ENCODE measurements at regions not wholly inside any gene's neighbourhood (a gene's known extent, or its start where the extent isn't known, plus 50 kb on each side); places are given as distances from the start of the nearest gene placed in this dataset.

DNA sequence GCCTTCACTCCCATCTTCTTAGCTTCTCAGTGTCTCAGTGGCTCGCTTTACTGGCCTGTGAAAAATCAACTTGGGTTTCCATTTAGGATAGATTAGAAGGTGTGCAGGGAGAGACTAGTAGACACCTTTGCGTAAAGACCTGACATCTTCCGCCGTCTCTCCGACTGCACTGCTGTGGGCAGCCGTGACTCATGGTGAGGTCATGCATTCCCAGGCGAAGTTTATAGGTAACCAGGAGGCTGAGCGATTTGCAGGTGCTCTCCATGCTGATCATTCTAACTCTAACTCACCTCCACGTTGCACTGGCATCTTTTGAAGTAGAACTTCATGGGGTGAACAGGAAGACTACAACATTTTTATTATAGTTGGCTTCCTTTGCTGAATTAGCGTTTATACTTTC is 68.0 kb upstream of the ZNF438 start (continued):
- TF ChIP-seq, protein P1, sequence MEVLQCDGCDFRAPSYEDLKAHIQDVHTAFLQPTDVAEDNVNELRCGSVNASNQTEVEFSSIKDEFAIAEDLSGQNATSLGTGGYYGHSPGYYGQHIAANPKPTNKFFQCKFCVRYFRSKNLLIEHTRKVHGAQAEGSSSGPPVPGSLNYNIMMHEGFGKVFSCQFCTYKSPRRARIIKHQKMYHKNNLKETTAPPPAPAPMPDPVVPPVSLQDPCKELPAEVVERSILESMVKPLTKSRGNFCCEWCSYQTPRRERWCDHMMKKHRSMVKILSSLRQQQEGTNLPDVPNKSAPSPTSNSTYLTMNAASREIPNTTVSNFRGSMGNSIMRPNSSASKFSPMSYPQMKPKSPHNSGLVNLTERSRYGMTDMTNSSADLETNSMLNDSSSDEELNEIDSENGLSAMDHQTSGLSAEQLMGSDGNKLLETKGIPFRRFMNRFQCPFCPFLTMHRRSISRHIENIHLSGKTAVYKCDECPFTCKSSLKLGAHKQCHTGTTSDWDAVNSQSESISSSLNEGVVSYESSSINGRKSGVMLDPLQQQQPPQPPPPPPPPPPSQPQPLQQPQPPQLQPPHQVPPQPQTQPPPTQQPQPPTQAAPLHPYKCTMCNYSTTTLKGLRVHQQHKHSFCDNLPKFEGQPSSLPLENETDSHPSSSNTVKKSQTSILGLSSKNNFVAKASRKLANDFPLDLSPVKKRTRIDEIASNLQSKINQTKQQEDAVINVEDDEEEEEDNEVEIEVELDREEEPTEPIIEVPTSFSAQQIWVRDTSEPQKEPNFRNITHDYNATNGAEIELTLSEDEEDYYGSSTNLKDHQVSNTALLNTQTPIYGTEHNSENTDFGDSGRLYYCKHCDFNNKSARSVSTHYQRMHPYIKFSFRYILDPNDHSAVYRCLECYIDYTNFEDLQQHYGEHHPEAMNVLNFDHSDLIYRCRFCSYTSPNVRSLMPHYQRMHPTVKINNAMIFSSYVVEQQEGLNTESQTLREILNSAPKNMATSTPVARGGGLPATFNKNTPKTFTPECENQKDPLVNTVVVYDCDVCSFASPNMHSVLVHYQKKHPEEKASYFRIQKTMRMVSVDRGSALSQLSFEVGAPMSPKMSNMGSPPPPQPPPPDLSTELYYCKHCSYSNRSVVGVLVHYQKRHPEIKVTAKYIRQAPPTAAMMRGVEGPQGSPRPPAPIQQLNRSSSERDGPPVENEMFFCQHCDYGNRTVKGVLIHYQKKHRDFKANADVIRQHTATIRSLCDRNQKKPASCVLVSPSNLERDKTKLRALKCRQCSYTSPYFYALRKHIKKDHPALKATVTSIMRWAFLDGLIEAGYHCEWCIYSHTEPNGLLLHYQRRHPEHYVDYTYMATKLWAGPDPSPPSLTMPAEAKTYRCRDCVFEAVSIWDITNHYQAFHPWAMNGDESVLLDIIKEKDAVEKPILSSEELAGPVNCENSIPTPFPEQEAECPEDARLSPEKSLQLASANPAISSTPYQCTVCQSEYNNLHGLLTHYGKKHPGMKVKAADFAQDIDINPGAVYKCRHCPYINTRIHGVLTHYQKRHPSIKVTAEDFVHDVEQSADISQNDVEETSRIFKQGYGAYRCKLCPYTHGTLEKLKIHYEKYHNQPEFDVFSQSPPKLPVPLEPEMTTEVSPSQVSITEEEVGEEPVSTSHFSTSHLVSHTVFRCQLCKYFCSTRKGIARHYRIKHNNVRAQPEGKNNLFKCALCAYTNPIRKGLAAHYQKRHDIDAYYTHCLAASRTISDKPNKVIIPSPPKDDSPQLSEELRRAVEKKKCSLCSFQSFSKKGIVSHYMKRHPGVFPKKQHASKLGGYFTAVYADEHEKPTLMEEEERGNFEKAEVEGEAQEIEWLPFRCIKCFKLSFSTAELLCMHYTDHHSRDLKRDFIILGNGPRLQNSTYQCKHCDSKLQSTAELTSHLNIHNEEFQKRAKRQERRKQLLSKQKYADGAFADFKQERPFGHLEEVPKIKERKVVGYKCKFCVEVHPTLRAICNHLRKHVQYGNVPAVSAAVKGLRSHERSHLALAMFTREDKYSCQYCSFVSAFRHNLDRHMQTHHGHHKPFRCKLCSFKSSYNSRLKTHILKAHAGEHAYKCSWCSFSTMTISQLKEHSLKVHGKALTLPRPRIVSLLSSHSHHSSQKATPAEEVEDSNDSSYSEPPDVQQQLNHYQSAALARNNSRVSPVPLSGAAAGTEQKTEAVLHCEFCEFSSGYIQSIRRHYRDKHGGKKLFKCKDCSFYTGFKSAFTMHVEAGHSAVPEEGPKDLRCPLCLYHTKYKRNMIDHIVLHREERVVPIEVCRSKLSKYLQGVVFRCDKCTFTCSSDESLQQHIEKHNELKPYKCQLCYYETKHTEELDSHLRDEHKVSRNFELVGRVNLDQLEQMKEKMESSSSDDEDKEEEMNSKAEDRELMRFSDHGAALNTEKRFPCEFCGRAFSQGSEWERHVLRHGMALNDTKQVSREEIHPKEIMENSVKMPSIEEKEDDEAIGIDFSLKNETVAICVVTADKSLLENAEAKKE (CRISPR knock-in tag; IDR thresholded peaks at IDR 0.05): no peak

DNA sequence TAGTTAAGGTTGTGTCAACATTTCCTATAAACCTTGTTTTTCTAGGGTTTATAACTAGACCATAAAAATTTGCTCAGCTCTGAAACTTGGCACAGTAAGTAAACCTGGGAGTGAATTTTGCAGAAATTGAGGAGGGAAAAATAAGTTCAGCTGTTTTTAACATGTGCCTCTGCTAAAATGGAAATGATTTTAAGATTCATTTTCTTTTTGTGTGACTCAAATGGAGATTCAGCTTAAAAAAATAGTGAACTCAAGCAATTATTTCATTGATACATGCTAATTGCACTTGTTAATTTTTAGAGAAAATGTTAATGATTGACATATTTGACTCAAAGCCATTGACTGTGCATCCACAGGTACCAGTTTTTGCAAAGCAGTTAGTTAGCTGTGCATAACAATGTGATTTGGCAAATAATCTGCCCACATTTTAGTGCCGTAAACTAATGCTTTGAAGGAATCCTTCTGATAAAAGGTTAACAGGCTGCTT is 68.5 kb upstream of the ZNF438 start:
- Histone ChIP-seq H3F3A (replicated peaks; ENCODE audit: low read depth) (no peaks in the 10 kb centered on the region), H2AFZ (no peak overlapping the region), H3K9me2 (ENCODE audit: insufficient read depth) (no peaks in the 10 kb centered on the region; the same call in 1 of the 2 replicates), H3K36me3 (ENCODE audit: insufficient read depth) (no peaks in the 10 kb centered on the region), H3K27me3 (ENCODE audit: insufficient read depth) (no peaks in the 10 kb centered on the region), H3K4me3 (no peak overlapping the region), H3K27ac (ENCODE audit: low read depth) (no peak overlapping the region), H3K79me2 (replicated peaks; ENCODE audit: insufficient read depth) (no peaks in the 10 kb centered on the region), H3K4me2 (no peak overlapping the region), H4K20me1 (replicated peaks; ENCODE audit: insufficient read depth) (no peaks in the 10 kb centered on the region), H3K4me1 (ENCODE audit: insufficient read depth) (no peaks in the 10 kb centered on the region)
- no peak overlapping the region for H3K27ac Mint-ChIP-seq
- peaks cover 7% of the 10 kb centered on the region; the same call in 1 of the 3 replicates for H3K4me1 Mint-ChIP-seq
- H3K9me3 Mint-ChIP-seq: no peaks in the 10 kb centered on the region
- no peak for ATAC-seq
- no peak overlapping the region for H3K4me3 Mint-ChIP-seq
- DNase-seq (ENCODE audit: low spot score): no peak
- H3K36me3 Mint-ChIP-seq (ENCODE audit: low read depth): no peaks in the 10 kb centered on the region
- peaks cover 4% of the 10 kb centered on the region for H3K27me3 Mint-ChIP-seq (ENCODE audit: insufficient read depth, low read depth, poor library complexity)
- TF ChIP-seq, protein P2, sequence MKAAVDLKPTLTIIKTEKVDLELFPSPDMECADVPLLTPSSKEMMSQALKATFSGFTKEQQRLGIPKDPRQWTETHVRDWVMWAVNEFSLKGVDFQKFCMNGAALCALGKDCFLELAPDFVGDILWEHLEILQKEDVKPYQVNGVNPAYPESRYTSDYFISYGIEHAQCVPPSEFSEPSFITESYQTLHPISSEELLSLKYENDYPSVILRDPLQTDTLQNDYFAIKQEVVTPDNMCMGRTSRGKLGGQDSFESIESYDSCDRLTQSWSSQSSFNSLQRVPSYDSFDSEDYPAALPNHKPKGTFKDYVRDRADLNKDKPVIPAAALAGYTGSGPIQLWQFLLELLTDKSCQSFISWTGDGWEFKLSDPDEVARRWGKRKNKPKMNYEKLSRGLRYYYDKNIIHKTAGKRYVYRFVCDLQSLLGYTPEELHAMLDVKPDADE (IDR thresholded peaks at IDR 0.05): no peak
- TF ChIP-seq EZH2 (IDR thresholded peaks at IDR 0.05; ENCODE audit: low read depth, unreplicated experiment) (no peak), ZNF114 (CRISPR knock-in tag; IDR thresholded peaks at IDR 0.05) (no peak), POLR2AphosphoS5 (IDR thresholded peaks at IDR 0.05; ENCODE audit: low read depth) (no peak), EZH2phosphoT487 (IDR thresholded peaks at IDR 0.05; ENCODE audit: unreplicated experiment) (no peak), CREB1 (CRISPR knock-in tag; IDR thresholded peaks at IDR 0.05; ENCODE audit: low read depth) (no peak), STAT1 (IDR thresholded peaks at IDR 0.05; ENCODE audit: unreplicated experiment) (no peak)
- TF ChIP-seq, protein P3, sequence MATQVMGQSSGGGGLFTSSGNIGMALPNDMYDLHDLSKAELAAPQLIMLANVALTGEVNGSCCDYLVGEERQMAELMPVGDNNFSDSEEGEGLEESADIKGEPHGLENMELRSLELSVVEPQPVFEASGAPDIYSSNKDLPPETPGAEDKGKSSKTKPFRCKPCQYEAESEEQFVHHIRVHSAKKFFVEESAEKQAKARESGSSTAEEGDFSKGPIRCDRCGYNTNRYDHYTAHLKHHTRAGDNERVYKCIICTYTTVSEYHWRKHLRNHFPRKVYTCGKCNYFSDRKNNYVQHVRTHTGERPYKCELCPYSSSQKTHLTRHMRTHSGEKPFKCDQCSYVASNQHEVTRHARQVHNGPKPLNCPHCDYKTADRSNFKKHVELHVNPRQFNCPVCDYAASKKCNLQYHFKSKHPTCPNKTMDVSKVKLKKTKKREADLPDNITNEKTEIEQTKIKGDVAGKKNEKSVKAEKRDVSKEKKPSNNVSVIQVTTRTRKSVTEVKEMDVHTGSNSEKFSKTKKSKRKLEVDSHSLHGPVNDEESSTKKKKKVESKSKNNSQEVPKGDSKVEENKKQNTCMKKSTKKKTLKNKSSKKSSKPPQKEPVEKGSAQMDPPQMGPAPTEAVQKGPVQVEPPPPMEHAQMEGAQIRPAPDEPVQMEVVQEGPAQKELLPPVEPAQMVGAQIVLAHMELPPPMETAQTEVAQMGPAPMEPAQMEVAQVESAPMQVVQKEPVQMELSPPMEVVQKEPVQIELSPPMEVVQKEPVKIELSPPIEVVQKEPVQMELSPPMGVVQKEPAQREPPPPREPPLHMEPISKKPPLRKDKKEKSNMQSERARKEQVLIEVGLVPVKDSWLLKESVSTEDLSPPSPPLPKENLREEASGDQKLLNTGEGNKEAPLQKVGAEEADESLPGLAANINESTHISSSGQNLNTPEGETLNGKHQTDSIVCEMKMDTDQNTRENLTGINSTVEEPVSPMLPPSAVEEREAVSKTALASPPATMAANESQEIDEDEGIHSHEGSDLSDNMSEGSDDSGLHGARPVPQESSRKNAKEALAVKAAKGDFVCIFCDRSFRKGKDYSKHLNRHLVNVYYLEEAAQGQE (IDR thresholded peaks at IDR 0.05; ENCODE audit: unreplicated experiment): no peak
